HG03378 (cell line): ENCODE measurements at regions not wholly inside any gene's neighbourhood (a gene's known extent, or its start where the extent isn't known, plus 50 kb on each side); places are given as distances from the start of the nearest gene placed in this dataset.
A peak's percentile ranks its signal among the peaks of the same experiment; 100 is the strongest.

Experiments
- ATAC-seq: cut with Tn5 transposase; IDR thresholded peaks from one replicate; pipeline ENCODE4 v1.9.1; 2021; ENCODE audit warnings: mild to moderate bottlenecking, moderate library complexity; ENCODE audit not compliant: unreplicated experiment

DNA sequence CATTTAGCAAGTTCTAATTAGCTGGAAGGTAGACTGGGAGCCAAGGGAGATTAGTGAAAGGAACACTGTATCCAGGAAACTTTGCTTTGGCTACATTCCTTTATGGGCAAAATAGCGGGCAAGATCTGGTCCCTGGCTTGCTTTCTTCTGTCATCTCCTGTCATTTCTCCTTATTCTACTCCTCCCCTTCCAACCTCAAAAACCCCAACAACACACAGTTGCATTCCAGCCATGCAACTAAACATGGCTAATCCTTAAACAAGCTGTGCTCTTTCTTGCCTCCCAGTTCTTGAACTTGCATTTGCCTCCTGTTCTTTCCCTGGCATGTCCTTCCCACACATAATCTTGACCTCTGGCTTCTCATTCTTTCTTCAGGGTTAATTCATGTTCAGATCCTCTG is 59.5 kb upstream of the CDCA7L start:
- no peak for ATAC-seq

DNA sequence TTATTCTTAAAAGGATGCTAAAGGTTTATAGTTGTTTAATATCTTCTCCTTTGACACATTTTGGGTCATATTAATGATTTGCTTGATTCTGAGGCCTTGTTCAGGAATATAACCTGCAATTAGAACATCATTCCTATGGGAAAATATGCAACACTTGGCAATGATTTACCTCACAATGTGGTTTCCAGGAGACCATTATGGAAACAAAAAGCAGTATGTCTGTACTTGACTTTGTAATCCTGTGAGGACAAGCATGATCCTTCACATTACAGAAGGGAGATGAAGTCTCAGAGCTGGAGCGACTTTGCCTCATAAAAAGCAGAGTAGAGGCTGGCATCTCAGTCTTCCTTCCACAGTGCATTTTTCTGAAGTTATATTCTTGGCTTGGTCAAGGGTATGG is 57.0 kb upstream of the CDCA7L start:
- no peak for ATAC-seq

DNA sequence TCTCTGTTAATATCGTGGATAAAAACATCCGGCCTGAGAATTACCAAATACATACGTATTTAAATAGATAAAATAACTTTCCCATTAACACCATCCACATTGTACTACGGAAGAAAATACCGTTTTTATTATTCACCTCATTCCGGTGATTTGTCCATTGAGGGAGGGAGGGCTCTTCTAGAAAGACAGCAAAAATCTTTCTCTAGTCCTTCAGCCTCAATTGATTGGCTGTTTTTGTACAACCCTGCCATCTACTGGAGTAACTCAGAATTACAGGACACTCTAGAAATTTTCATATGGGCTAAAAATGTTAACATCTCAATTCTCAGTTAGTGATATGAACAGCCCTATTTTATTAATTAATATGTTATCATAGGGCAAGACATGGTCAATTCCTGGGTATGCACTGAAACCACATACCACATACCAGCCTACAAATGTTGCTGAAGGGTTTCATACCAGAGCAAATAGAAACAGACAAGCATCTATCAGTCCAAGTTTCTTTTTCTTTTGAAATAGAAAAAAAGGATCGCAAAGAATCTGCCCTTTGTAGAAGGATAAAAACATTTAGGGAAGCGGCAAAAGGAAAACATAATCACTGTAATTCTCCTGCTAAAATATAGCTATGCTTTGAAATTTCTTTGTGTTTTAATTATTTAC is 55.8 kb upstream of the CDCA7L start:
- ATAC-seq: peak; percentile 75

DNA sequence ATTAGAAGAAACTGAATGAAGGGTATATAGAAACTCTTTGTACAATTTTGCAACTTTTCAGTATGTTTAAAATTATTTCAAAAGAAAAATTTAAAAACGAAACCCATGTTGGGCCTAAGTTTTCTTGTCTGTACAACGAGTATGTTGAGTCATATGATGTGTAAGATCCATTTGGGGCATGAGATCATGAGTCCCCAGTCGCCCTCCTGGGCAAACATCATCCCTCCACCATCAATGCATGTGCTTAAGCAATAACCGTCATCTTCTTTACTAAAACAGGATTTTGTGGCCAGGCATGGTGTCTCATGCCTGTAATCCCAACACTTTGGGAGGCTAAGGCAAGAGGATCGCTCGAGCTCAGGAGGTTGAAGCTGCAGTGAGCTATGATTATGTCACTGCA is 54.2 kb upstream of the CDCA7L start:
- no peak for ATAC-seq

DNA sequence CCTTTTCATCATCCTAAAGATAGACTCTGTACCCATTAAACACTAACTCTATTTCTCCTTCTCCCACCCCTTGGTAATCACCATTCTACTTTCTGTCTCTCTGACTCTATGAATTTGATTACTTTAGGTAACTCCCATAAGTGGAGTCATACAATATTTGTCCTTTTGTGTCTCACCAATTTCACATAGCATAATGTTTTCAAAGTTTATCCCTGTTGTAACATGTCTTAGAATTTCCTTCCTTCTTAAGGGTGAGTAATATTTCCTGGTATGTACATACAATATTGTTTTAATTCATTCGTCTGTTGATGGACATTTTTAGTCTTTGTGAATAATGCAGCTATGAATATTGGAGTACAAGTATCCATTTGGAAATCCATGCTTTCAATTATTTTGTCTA is 50.9 kb upstream of the CDCA7L start:
- ATAC-seq: no peak
